ENCODE measurements at regions not wholly inside any gene's neighbourhood (a gene's known extent, or its start where the extent isn't known, plus 50 kb on each side); places are given as distances from the start of the nearest gene placed in this dataset.

DNA sequence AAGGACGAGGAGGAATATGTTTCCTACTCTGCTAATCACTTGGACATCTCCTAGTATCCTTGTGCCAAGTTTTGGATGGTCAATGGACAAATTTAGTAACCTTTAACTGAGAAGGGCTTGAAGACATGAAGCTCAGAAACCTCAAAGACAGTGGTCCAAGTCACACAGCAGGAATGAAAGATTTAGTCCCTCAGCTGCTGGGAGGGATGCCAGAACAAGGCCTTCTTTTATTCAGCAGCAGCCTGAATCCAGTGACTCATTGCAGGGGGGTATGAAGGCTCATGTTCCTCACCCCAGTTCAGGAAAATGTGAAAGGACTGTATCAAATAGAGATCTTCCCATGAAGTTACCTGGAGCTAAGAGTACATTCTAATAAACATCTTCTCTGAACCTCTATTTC is 214.9 kb upstream of the UGT8 start:
- H3K36me3 Mint-ChIP-seq (ENCODE audit: low read depth) = no peaks in the 10 kb centered on the region

DNA sequence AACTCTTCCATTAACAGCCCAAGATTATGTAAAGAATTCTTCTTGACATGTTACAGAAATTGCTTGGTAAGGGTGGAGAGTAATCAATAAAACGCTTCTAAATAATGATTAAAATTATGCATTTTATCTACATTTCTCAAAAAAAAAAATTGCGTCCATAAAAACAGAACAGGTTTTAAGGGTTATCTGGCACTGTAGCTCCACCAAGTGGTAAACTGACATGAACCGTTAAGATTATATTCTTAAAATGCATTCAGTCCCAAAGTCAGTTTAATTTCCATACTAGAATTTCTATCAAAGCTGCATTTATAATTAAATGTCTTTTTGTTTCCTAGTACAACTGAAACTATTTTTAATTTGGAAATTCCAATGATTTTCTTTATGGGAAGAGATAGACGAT is 214.0 kb upstream of the UGT8 start:
- ATAC-seq (no peak), DNase-seq (no peak)
- Mint-ChIP-seq H3K36me3 (ENCODE audit: low read depth) (no peaks in the 10 kb centered on the region), H3K27ac (no peak overlapping the region), H3K27me3 (peaks cover 4% of the 10 kb centered on the region), H3K4me3 (no peak overlapping the region), H3K9me3 (no peaks in the 10 kb centered on the region), H3K4me1 (no peaks in the 10 kb centered on the region)

More for the DNA sequence above, 214.9 kb upstream of the UGT8 start:
- no peak for ATAC-seq
- H3K4me1 Mint-ChIP-seq = no peaks in the 10 kb centered on the region
- H3K27ac Mint-ChIP-seq = no peak overlapping the region
- no peaks in the 10 kb centered on the region for H3K9me3 Mint-ChIP-seq
- H3K27me3 Mint-ChIP-seq = no peaks in the 10 kb centered on the region
- H3K4me3 Mint-ChIP-seq = no peak overlapping the region
- no peak for DNase-seq

DNA sequence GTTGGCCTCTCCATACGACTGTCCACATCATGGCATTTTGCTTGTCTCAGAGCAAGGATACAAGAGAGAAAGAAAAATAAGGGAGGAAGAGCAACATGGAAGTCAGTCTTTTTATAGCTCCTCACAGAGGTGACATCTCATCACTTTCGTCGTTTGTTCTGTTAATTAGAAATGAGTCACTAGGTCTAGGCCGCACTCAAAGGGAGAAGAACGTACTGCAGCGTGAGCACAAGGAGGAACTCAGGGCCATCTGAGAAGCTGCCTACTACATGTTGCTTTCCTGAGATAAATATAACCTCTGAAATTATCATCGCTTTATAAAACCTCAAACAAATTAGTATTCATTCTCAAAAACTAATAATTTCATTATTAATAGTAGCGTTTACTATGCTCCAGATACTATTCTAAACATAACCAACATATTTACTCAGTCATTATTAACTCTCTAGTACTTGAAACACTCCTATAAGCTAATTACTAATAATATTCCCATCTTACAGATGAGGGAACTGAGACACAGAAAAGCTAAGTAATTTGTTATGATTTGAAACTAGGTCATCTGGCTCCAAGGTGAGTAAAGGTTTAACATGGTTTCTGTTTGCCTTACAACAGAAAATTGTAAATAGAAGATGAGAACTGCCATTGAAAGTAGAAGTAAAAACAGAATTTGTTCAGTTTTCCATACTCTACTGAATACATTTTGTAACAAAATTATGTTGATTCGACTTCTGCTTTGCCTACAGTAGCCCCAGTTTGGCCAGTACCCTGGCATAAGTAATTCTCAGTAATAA is 213.2 kb upstream of the UGT8 start:
- ATAC-seq = no peak
- no peaks in the 10 kb centered on the region for H3K36me3 Mint-ChIP-seq (ENCODE audit: low read depth)
- H3K9me3 Mint-ChIP-seq = no peaks in the 10 kb centered on the region
- no peak overlapping the region for H3K27ac Mint-ChIP-seq
- no peak overlapping the region for H3K4me3 Mint-ChIP-seq
- H3K27me3 Mint-ChIP-seq = peaks cover 4% of the 10 kb centered on the region
- no peaks in the 10 kb centered on the region for H3K4me1 Mint-ChIP-seq
- DNase-seq = no peak

DNA sequence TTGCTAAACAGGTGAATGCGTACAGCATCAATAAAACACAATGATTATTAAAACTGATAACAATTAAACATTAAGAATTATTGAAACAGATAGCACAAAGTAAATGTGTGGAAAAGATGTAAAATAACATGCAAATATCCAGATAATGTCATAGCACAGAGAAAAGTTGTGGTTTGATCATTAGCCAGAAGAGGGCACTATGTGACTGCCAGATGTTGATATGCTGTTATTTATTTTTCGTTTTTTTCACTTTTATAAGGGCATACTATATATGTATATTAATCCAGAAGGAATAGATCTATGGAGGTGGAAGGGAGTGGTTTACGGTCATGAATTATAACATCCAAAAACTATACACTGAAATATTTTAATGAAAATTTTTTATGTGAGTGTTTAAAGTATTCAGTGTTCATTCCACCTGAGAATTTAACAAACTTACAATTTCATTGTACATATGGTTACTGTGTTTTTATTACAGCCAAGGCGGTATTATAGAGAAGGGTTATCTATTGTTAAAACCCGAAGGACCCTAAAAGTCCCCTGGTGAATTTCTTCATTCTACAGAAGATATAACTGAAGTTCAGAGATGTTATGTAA is 211.9 kb upstream of the UGT8 start:
- H3K36me3 Mint-ChIP-seq (ENCODE audit: low read depth) = no peaks in the 10 kb centered on the region
- ATAC-seq (no peak), DNase-seq (no peak)
- no peak overlapping the region for H3K4me3 Mint-ChIP-seq
- no peak overlapping the region for H3K27ac Mint-ChIP-seq
- H3K9me3 Mint-ChIP-seq = no peaks in the 10 kb centered on the region
- no peaks in the 10 kb centered on the region for H3K4me1 Mint-ChIP-seq
- peaks cover 7% of the 10 kb centered on the region for H3K27me3 Mint-ChIP-seq

DNA sequence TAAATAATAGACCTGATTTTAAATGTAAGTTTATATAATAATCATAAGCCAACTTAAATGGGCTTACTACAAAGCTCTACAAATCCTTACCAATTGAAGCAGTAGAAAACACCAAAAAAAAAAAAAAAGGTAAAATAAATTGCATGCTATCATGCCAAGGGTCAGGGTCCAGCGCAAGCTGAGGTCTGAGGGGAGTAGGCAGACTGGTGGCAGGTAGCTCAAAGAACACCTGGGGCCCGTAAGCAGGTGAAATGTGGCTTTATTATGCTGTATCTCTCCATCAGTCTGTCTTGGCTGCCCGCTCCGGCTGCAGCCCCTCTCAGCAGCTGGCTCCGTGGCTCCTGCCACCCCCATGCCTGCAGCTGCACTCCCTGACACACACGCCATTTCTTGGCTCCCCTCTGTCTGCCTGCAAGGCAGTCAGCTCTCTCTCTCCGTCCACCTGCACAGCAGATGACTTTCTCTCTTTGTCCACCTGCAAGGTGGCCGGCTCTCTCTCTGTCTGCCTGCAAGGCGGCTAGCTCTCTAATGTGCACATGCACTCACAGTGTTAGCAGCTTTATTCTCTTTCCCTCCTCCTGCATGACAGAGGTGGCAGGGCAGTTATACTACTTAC is 209.4 kb upstream of the UGT8 start:
- Mint-ChIP-seq H3K36me3 (ENCODE audit: low read depth) (no peaks in the 10 kb centered on the region), H3K27me3 (peaks cover 7% of the 10 kb centered on the region), H3K4me3 (no peak overlapping the region), H3K4me1 (peaks cover 3% of the 10 kb centered on the region), H3K9me3 (no peaks in the 10 kb centered on the region), H3K27ac (no peak overlapping the region)
- no peak for DNase-seq
- no peak for ATAC-seq

DNA sequence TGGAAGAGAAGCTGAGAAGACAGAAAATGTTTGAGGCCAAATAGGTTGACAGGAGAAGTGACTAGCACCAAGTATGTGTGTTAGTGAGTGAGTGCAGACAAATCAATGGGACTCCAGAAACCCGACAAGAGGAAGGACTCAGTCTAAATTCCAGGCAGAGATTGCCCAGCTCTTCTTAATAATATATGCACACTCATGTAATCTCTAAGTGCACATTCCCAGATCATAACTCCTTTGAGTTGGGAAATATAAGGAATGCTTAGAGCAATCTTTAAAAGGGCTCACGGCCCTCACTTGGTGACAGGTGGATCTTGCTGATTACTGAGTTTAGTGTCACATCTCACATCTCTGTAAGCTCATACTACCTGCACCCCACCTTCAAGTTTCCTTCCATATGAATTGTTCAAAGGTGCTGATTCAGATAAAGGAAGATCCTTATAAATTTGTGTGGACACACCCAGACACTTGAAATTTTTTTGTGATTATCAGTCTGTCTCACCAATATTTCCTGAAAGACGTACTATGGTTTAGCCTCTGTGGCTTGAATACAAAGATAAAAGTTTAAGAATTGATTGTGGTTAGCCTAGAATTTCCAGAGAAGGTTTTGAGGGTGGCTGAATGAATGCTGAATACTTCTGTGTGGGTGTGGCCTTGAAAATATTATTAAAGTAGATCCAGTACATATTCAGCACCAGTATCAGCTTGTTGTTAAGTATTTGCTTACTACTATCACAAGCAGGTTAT is 205.1 kb upstream of the UGT8 start:
- no peak for DNase-seq
- no peaks in the 10 kb centered on the region for H3K36me3 Mint-ChIP-seq (ENCODE audit: low read depth)
- H3K4me1 Mint-ChIP-seq = peaks cover 8% of the 10 kb centered on the region
- H3K27ac Mint-ChIP-seq = no peak overlapping the region
- ATAC-seq = no peak
- no peak overlapping the region for H3K4me3 Mint-ChIP-seq
- H3K9me3 Mint-ChIP-seq = no peaks in the 10 kb centered on the region
- H3K27me3 Mint-ChIP-seq = peaks cover 7% of the 10 kb centered on the region

DNA sequence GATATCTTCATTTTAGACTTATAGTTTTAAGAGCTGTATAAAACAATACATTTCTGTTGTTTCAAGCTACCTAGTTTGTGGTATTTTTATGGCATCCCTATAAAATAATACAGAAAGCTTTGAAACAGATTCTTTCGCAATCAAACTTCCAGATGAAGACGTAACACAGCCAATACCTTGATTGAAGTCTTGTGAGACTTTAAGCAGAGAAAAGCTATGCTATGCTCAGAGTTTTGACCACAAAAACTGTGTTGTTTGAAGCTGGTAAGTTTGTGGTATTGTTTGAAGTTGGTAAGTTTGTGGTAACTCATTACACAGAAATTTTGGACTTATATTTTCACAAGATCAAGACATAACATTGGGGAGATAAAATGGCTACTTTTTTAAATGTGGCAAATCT is 201.8 kb upstream of the UGT8 start:
- Mint-ChIP-seq H3K9me3 (no peaks in the 10 kb centered on the region), H3K27ac (no peak overlapping the region), H3K27me3 (no peaks in the 10 kb centered on the region), H3K4me1 (peaks cover 10% of the 10 kb centered on the region), H3K36me3 (ENCODE audit: low read depth) (no peaks in the 10 kb centered on the region), H3K4me3 (no peak overlapping the region)
- ATAC-seq = no peak
- no peak for DNase-seq

DNA sequence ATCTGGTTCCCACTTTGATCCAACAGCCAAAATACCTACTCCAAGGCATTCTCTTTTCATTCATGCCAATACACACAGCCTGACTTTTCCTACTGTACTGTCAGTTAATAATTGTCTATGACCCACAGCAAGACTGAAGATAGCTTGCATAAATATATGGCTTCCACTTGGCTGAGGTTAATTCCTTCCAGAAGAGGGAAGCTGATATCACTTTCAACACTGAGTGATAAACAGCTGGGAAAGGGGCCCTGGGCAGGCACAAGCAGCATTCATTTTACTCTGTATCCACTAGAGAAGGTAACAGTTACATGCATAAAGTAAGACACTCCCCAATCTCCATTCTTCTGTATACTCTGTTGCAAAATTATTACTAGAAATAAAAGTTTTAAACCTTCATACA is 200.2 kb upstream of the UGT8 start:
- Mint-ChIP-seq H3K9me3 (no peaks in the 10 kb centered on the region), H3K27ac (no peak overlapping the region), H3K36me3 (ENCODE audit: low read depth) (no peaks in the 10 kb centered on the region), H3K4me1 (peaks cover 10% of the 10 kb centered on the region), H3K4me3 (no peak overlapping the region), H3K27me3 (peaks cover 3% of the 10 kb centered on the region)
- DNase-seq = no peak
- no peak for ATAC-seq

DNA sequence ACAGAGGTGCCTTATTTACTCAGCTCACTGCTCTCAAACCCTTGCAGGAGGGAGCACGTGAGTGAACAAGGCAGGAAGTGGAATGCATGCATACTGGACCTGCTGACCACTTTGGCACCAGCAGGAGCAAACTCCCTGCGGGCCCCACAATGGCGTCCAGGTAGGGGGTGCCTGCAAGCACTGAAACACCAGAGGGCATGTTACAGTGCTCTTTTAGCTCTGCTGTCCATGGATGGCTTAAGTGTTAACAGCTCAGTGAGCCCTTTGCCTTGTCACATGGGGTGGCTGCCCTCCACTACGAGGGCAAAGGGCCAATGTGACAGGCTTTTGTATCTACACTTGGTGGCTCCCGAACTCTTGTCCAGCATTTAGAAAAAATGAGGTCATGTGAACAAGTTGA is 199.5 kb upstream of the UGT8 start:
- Mint-ChIP-seq H3K36me3 (ENCODE audit: low read depth) (no peaks in the 10 kb centered on the region), H3K4me1 (peaks cover 6% of the 10 kb centered on the region), H3K27ac (no peak overlapping the region), H3K27me3 (peaks cover 3% of the 10 kb centered on the region), H3K4me3 (no peak overlapping the region), H3K9me3 (peaks cover under 1% of the 10 kb centered on the region)
- DNase-seq (no peak), ATAC-seq (no peak)

DNA sequence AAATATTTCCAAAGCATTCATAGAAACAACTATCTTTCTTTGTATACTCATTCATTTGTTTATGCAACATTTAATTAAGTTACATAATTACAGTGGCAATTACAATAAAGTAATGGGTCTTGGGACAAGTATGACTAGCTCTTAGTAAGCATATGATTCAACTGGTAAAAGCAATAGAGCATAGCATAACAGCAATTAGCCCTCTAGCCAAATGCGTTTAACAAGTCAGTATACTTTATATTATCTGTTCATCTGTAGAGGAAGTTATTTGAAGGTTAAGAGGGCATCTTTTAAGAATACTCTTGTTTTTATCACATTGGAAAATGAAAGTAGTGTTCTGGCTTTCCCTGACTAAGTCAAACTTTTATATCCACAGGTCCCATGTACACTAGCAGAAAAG is 198.1 kb upstream of the UGT8 start:
- ATAC-seq = no peak
- Mint-ChIP-seq H3K4me3 (no peak overlapping the region), H3K27me3 (peaks cover 5% of the 10 kb centered on the region), H3K9me3 (peaks cover 8% of the 10 kb centered on the region), H3K27ac (no peak overlapping the region), H3K36me3 (ENCODE audit: low read depth) (no peaks in the 10 kb centered on the region), H3K4me1 (peaks cover 6% of the 10 kb centered on the region)
- DNase-seq = no peak

DNA sequence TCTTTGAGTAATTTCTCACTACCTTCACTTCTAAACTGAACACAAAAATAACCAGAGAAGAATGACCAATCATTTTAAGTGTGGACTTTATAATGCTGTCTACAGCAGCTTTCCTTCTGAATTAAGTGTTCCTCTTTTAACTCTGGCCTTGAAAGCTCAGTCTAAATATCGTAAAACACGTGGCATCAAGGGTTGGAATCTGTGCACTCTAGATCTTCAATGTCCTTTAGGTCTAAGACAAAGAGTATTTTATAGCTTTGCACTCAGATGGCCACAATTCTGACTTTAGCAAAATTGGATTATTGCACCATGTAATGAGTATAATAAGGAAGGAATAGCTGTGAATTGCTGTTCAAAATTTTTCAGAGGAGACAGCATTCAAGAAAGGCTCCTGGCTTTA is 197.1 kb upstream of the UGT8 start:
- peaks cover 5% of the 10 kb centered on the region for H3K27me3 Mint-ChIP-seq
- DNase-seq = no peak
- no peak overlapping the region for H3K27ac Mint-ChIP-seq
- H3K36me3 Mint-ChIP-seq (ENCODE audit: low read depth) = no peaks in the 10 kb centered on the region
- no peak for ATAC-seq
- peaks cover 8% of the 10 kb centered on the region for H3K9me3 Mint-ChIP-seq
- no peak overlapping the region for H3K4me3 Mint-ChIP-seq
- peaks cover 5% of the 10 kb centered on the region for H3K4me1 Mint-ChIP-seq

DNA sequence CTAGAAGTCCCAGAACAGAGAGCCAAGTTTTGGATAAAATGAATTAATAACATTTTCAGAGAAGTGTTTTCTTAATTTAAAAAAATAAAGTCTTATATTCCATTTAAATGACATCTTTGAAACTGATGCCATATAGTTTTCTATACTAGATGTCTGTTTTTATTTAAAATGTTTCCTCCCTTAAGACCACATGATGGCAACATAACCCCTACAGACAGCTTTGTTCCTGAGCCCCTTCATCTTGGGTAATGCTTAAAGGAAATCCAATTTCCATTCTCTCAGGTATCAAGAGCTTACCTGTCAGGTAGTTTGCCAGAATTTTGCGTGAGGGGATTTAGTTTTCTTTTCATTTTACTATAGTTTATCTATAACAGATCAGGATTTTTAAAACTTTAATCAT is 181.4 kb upstream of the UGT8 start:
- H3K27me3 Mint-ChIP-seq = peaks cover 2% of the 10 kb centered on the region
- no peak for ATAC-seq
- no peaks in the 10 kb centered on the region for H3K9me3 Mint-ChIP-seq

DNA sequence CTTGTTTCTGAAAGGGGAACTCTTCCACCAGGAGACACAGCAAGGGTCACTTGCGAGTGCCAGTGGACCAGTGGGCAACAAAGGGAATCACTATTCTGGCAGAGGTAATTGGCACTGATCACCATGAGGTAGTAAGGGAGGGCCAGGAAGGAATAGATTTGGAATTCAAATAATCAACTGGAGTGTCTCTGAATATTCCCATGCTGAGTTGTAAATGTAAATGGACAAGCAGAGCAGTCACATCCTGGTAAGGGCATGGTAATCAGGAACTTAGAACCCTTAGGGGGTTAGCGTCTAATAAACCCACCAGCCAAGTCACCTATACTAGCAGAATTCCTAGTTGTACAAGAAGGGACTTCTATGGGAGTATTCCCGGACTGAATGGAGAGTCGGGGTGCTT is 178.5 kb upstream of the UGT8 start:
- ATAC-seq (no peak), DNase-seq (no peak)
- no peaks in the 10 kb centered on the region for H3K36me3 Mint-ChIP-seq (ENCODE audit: low read depth)
- peaks cover 2% of the 10 kb centered on the region for H3K27me3 Mint-ChIP-seq
- H3K4me1 Mint-ChIP-seq = no peaks in the 10 kb centered on the region
- H3K4me3 Mint-ChIP-seq = no peak overlapping the region
- no peaks in the 10 kb centered on the region for H3K9me3 Mint-ChIP-seq
- no peak overlapping the region for H3K27ac Mint-ChIP-seq

More for the DNA sequence above, 181.4 kb upstream of the UGT8 start:
- no peaks in the 10 kb centered on the region for H3K36me3 Mint-ChIP-seq (ENCODE audit: low read depth)
- no peak overlapping the region for H3K4me3 Mint-ChIP-seq
- H3K27ac Mint-ChIP-seq = no peak overlapping the region
- no peak for DNase-seq
- H3K4me1 Mint-ChIP-seq = no peaks in the 10 kb centered on the region

DNA sequence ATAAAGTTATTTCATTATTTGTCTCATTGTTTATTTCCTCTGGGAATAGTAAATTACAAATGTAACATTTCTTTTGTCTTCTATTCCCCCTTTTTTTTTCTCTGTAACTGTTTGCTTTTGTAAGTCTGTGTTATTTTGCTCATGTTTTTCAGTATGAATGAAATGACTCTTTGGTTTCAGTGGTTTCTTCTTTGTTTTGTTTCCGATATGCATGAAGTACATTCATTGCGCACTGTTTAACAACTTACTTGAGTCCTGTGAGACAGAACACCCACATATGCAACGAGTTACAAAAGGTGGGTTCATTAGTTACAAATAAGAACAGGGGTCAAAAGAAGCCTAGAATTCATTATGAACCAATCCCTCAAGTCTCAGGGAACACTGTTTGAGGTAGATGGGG is 175.0 kb upstream of the UGT8 start:
- DNase-seq = no peak
- H3K36me3 Mint-ChIP-seq (ENCODE audit: low read depth) = no peaks in the 10 kb centered on the region
- no peaks in the 10 kb centered on the region for H3K4me1 Mint-ChIP-seq
- H3K4me3 Mint-ChIP-seq = no peak overlapping the region
- no peak overlapping the region for H3K27ac Mint-ChIP-seq
- no peaks in the 10 kb centered on the region for H3K27me3 Mint-ChIP-seq
- ATAC-seq = no peak
- peaks cover 6% of the 10 kb centered on the region for H3K9me3 Mint-ChIP-seq

DNA sequence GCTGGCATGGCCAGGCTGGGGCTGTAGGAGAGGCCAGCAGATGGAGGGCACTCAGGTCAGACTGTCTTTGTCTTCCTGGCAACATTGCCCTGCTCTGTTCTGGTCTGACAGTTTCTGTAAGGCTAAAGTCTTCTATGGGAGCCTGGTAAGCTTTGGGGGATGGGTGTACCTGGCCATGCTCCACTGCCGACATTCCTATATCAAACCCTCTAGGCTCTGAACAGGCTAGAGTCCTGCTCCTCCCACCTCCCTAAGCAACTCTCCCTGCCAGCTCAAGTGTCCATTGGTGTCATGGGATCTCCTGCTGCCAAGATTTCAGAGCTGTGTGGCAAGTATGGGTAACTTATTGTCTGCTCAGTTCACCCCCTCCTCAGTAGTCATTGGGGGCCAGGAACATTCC is 163.5 kb upstream of the UGT8 start:
- Mint-ChIP-seq H3K27me3 (peaks cover 2% of the 10 kb centered on the region), H3K27ac (no peak overlapping the region), H3K4me3 (no peak overlapping the region), H3K9me3 (no peaks in the 10 kb centered on the region), H3K36me3 (ENCODE audit: low read depth) (no peaks in the 10 kb centered on the region), H3K4me1 (no peaks in the 10 kb centered on the region)
- ATAC-seq (no peak), DNase-seq (no peak)

Measured in activated naive CD8-positive, alpha-beta T cell treated with anti-CD3 and anti-CD28 coated beads, Interleukin-2, amount 50 U/mL, for 24 hours (primary cell).